CD4-positive, CD25-positive, alpha-beta regulatory T cell (primary cell): ENCODE measurements at regions not wholly inside any gene's neighbourhood (a gene's known extent, or its start where the extent isn't known, plus 50 kb on each side); places are given as distances from the start of the nearest gene placed in this dataset.

Source experiments
- ATAC-seq, 2 donors: fragments of 150-1000 bp; cut with Tn5 transposase; one replicate each; pipeline ENCODE4 v1.10.0; 2021; ENCODE audit warnings: low read depth in 2 of 2, moderate number of reproducible peaks in 2 of 2, moderate library complexity in 1 of 2
- DNase-seq, 3 donors: peaks; one replicate each; pipeline versions ENCODE4 v3.0.0 to v3.0.0-alpha.2; 2012 to 2022; ENCODE audit warnings: mixed read lengths in 1 of 3
- H3K27ac ChIP-seq: one replicate; pipeline ENCODE4 v1.7.0; 2013; ENCODE audit warnings: mild to moderate bottlenecking, low read length; ENCODE audit not compliant: insufficient read depth, poor library complexity, severe bottlenecking
- H3K27me3 ChIP-seq: one replicate; pipeline ENCODE4 v1.7.0; 2013; ENCODE audit warnings: low read length; ENCODE audit not compliant: control insufficient read depth, insufficient read depth
- H3K36me3 ChIP-seq: one replicate; pipeline ENCODE4 v1.7.0; 2013; ENCODE audit warnings: mild to moderate bottlenecking, low read length, moderate library complexity; ENCODE audit not compliant: control insufficient read depth, insufficient read depth
- H3K4me1 ChIP-seq: 2 replicates; pipeline ENCODE4 v1.7.0; 2013; ENCODE audit warnings: mild to moderate bottlenecking, low read length; ENCODE audit not compliant: insufficient read depth, control insufficient read depth, poor library complexity, severe bottlenecking
- H3K4me3 ChIP-seq: one replicate; pipeline ENCODE4 v1.7.0; 2013; ENCODE audit warnings: low read depth, mild to moderate bottlenecking, low read length, moderate library complexity
- H3K9me3 ChIP-seq, 2 experiments: 1 replicate in 1 of 2; 2 replicates in 1 of 2; pipeline ENCODE4 v1.7.0; 2013; ENCODE audit warnings: low read length in 2 of 2, mild to moderate bottlenecking in 1 of 2, moderate library complexity in 1 of 2; ENCODE audit not compliant: control insufficient read depth in 2 of 2
- H3K27ac Mint-ChIP-seq, 3 donors: one replicate each; pipeline ENCODE4 v1.8.0; 2020 to 2022; ENCODE audit warnings: mild to moderate bottlenecking in 3 of 3, mixed read lengths in 3 of 3, moderate library complexity in 2 of 3
- H3K27me3 Mint-ChIP-seq: one replicate; pipeline ENCODE4 v1.8.0; 2022; ENCODE audit warnings: mild to moderate bottlenecking, mixed read lengths
- H3K36me3 Mint-ChIP-seq: one replicate; pipeline ENCODE4 v1.8.0; 2020; ENCODE audit warnings: mixed read lengths
- H3K4me1 Mint-ChIP-seq, 4 donors: one replicate each; pipeline ENCODE4 v1.8.0; 2020 to 2022; ENCODE audit warnings: mixed read lengths in 4 of 4, mild to moderate bottlenecking in 1 of 4
- H3K4me3 Mint-ChIP-seq, 4 donors: one replicate each; pipeline ENCODE4 v1.8.0; 2020 to 2022; ENCODE audit warnings: mild to moderate bottlenecking in 4 of 4, mixed read lengths in 4 of 4, moderate library complexity in 3 of 4
- H3K9me3 Mint-ChIP-seq, 7 donors: one replicate each; pipeline ENCODE4 v1.8.0; 2020 to 2022; ENCODE audit warnings: mixed read lengths in 7 of 7, mild to moderate bottlenecking in 3 of 7, moderate library complexity in 2 of 7

- Mint-ChIP-seq H3K4me3 (no peak overlapping the region), H3K4me1 (no peaks in the 10 kb centered on the region), H3K27ac (no peak overlapping the region), H3K27me3 (no peaks in the 10 kb centered on the region), H3K9me3 (peaks cover 0 to 4% (median 3%) of the 10 kb centered on the region in 7 donors), H3K36me3 (no peaks in the 10 kb centered on the region)
- Histone ChIP-seq H3K4me3 (no peak overlapping the region), H3K9me3 (no peaks in the 10 kb centered on the region), H3K27me3 (no peaks in the 10 kb centered on the region), H3K4me1 (no peaks in the 10 kb centered on the region), H3K36me3 (no peaks in the 10 kb centered on the region), H3K27ac (no peak overlapping the region)
- no peak for ATAC-seq
- no peak for DNase-seq
Observed at GRCh38 chr9:2345013-2345412, 276.6 kb upstream of the VLDLR start.

GRCh38 chr9:2346277-2346913 is 275.2 kb upstream of the VLDLR start:
- no peak overlapping the region for H3K27ac ChIP-seq
- H3K36me3 ChIP-seq = no peaks in the 10 kb centered on the region
- no peaks in the 10 kb centered on the region for H3K27me3 ChIP-seq
- H3K4me3 ChIP-seq = no peak overlapping the region
- H3K4me3 Mint-ChIP-seq = no peak overlapping the region
- H3K9me3 ChIP-seq = no peaks in the 10 kb centered on the region
- no peak overlapping the region for H3K27ac Mint-ChIP-seq
- H3K36me3 Mint-ChIP-seq = no peaks in the 10 kb centered on the region
- H3K27me3 Mint-ChIP-seq = no peaks in the 10 kb centered on the region
- ATAC-seq (no peak), DNase-seq (no peak)
- H3K9me3 Mint-ChIP-seq = peaks cover 0 to 4% (median 3%) of the 10 kb centered on the region in 7 donors
- no peaks in the 10 kb centered on the region for H3K4me1 Mint-ChIP-seq
- no peaks in the 10 kb centered on the region for H3K4me1 ChIP-seq

GRCh38 chr9:2351324-2351723 is 270.3 kb upstream of the VLDLR start:
- no peak overlapping the region for H3K27ac ChIP-seq
- DNase-seq = no peak
- peaks cover 2% of the 10 kb centered on the region for H3K27me3 ChIP-seq
- no peaks in the 10 kb centered on the region for H3K4me1 ChIP-seq
- no peak overlapping the region for H3K4me3 Mint-ChIP-seq
- H3K27me3 Mint-ChIP-seq = peaks cover 4% of the 10 kb centered on the region
- H3K9me3 Mint-ChIP-seq = peaks cover 0 to 4% (median 3%) of the 10 kb centered on the region in 7 donors
- no peaks in the 10 kb centered on the region for H3K4me1 Mint-ChIP-seq
- H3K9me3 ChIP-seq = no peaks in the 10 kb centered on the region
- no peak overlapping the region for H3K4me3 ChIP-seq
- H3K36me3 Mint-ChIP-seq = no peaks in the 10 kb centered on the region
- no peaks in the 10 kb centered on the region for H3K36me3 ChIP-seq
- ATAC-seq = no peak
- H3K27ac Mint-ChIP-seq = no peak overlapping the region

- Mint-ChIP-seq H3K4me3 (no peak overlapping the region), H3K4me1 (no peaks in the 10 kb centered on the region), H3K9me3 (peaks cover 0 to 2% (median 0%) of the 10 kb centered on the region in 7 donors), H3K36me3 (no peaks in the 10 kb centered on the region), H3K27me3 (peaks cover 4% of the 10 kb centered on the region), H3K27ac (no peak overlapping the region)
- Histone ChIP-seq H3K4me3 (no peak overlapping the region), H3K36me3 (no peaks in the 10 kb centered on the region), H3K9me3 (no peaks in the 10 kb centered on the region), H3K4me1 (no peaks in the 10 kb centered on the region), H3K27ac (no peak overlapping the region), H3K27me3 (peaks cover 2% of the 10 kb centered on the region)
- no peak for DNase-seq
- no peak for ATAC-seq
Observed at GRCh38 chr9:2354216-2354615, 267.4 kb upstream of the VLDLR start.

- Mint-ChIP-seq H3K4me1 (no peaks in the 10 kb centered on the region), H3K4me3 (no peak overlapping the region), H3K9me3 (peaks cover 0 to 1% (median 0%) of the 10 kb centered on the region in 7 donors), H3K27ac (no peak overlapping the region), H3K36me3 (no peaks in the 10 kb centered on the region), H3K27me3 (peaks cover 4% of the 10 kb centered on the region)
- Histone ChIP-seq H3K9me3 (no peaks in the 10 kb centered on the region), H3K4me3 (no peak overlapping the region), H3K27me3 (peaks cover 2% of the 10 kb centered on the region), H3K4me1 (no peaks in the 10 kb centered on the region), H3K36me3 (no peaks in the 10 kb centered on the region), H3K27ac (no peak overlapping the region)
- DNase-seq (no peak), ATAC-seq (no peak)
Observed at GRCh38 chr9:2354856-2355696, 266.5 kb upstream of the VLDLR start.

- Mint-ChIP-seq H3K27me3 (peaks cover 4% of the 10 kb centered on the region), H3K9me3 (peaks cover 0 to 1% (median 0%) of the 10 kb centered on the region in 7 donors), H3K4me1 (no peaks in the 10 kb centered on the region), H3K27ac (no peak overlapping the region), H3K36me3 (no peaks in the 10 kb centered on the region), H3K4me3 (no peak overlapping the region)
- Histone ChIP-seq H3K27me3 (peaks cover 2% of the 10 kb centered on the region), H3K4me1 (no peaks in the 10 kb centered on the region), H3K9me3 (no peaks in the 10 kb centered on the region), H3K27ac (no peak overlapping the region), H3K36me3 (no peaks in the 10 kb centered on the region), H3K4me3 (no peak overlapping the region)
- ATAC-seq = no peak
- no peak for DNase-seq
Observed at GRCh38 chr9:2355697-2355983, 265.9 kb upstream of the VLDLR start.

- peaks cover 4% of the 10 kb centered on the region for H3K27me3 Mint-ChIP-seq
- Histone ChIP-seq H3K4me3 (no peak overlapping the region), H3K27ac (no peak overlapping the region), H3K4me1 (no peaks in the 10 kb centered on the region), H3K27me3 (peaks cover 2% of the 10 kb centered on the region), H3K9me3 (no peaks in the 10 kb centered on the region), H3K36me3 (no peaks in the 10 kb centered on the region)
- H3K9me3 Mint-ChIP-seq = peaks cover 0 to 1% (median 0%) of the 10 kb centered on the region in 7 donors
- ATAC-seq = no peak
- no peak overlapping the region for H3K4me3 Mint-ChIP-seq
- DNase-seq = no peak
- H3K4me1 Mint-ChIP-seq = no peaks in the 10 kb centered on the region
- H3K27ac Mint-ChIP-seq = no peak overlapping the region
- no peaks in the 10 kb centered on the region for H3K36me3 Mint-ChIP-seq
Observed at GRCh38 chr9:2356041-2356790, 265.4 kb upstream of the VLDLR start.
